ENCODE measurements at regions not wholly inside any gene's neighbourhood (a gene's known extent, or its start where the extent isn't known, plus 50 kb on each side); places are given as distances from the start of the nearest gene placed in this dataset.

DNA sequence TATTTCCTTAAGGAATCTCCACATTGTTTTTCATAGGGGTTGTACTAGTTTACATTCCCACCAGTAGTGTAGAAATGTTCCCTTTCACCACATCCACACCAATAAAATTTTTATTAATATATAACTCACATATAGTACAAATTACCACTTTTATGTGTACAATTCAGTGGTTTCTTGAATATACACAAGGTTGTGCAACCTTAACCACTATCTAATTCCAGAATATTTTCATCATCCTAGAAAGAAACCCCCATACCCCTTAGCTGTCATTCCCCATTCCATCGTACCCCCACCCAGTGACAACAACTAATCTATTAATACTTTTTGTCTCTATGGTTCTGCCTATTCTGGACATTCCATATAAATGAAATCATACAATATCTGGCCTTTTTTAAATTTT lies 108.3 kb upstream of the USP9X start:
- H3K9me3 ChIP-seq (ENCODE audit: control insufficient read depth, low read depth, low read length) = no peaks in the 10 kb centered on the region
- H3K27me3 ChIP-seq (ENCODE audit: control insufficient read depth, extremely low read depth, insufficient read depth, low read length) = no peaks in the 10 kb centered on the region
- H3K4me3 ChIP-seq (ENCODE audit: control insufficient read depth in 2 of 3, extremely low read depth in 1 of 3, insufficient read depth in 2 of 3, low read depth in 1 of 3, low read length in 3 of 3) = no peak overlapping the region
- no peaks in the 10 kb centered on the region for H4K20me1 ChIP-seq (ENCODE audit: control insufficient read depth, extremely low read depth, insufficient read depth, low read length)
- no peak for FAIRE-seq
- H3K36me3 ChIP-seq (ENCODE audit: control insufficient read depth in 2 of 2, extremely low read depth in 1 of 2, insufficient read depth in 2 of 2, low read length in 2 of 2) = no peaks in the 10 kb centered on the region
- H3K9ac ChIP-seq (ENCODE audit: control insufficient read depth, extremely low read depth, insufficient read depth, low read length) = no peak overlapping the region
- H3K4me2 ChIP-seq (ENCODE audit: control insufficient read depth, extremely low read depth, insufficient read depth, low read depth, low read length) = no peak overlapping the region
- peaks cover 8% of the 10 kb centered on the region for H3K4me1 ChIP-seq (ENCODE audit: control insufficient read depth, extremely low read depth, insufficient read depth, low read length)
- H3K27ac ChIP-seq (ENCODE audit: control insufficient read depth, insufficient read depth, low read length) = no peak overlapping the region
- H3K9me1 ChIP-seq (ENCODE audit: control insufficient read depth, extremely low read depth, insufficient read depth, low read length) = no peaks in the 10 kb centered on the region
- no peak overlapping the region for H2AFZ ChIP-seq (ENCODE audit: control insufficient read depth, low read length)
- TF ChIP-seq EZH2 (IDR thresholded peaks at IDR 0.05; ENCODE audit: low read length) = no peak
- TF ChIP-seq, protein P1, sequence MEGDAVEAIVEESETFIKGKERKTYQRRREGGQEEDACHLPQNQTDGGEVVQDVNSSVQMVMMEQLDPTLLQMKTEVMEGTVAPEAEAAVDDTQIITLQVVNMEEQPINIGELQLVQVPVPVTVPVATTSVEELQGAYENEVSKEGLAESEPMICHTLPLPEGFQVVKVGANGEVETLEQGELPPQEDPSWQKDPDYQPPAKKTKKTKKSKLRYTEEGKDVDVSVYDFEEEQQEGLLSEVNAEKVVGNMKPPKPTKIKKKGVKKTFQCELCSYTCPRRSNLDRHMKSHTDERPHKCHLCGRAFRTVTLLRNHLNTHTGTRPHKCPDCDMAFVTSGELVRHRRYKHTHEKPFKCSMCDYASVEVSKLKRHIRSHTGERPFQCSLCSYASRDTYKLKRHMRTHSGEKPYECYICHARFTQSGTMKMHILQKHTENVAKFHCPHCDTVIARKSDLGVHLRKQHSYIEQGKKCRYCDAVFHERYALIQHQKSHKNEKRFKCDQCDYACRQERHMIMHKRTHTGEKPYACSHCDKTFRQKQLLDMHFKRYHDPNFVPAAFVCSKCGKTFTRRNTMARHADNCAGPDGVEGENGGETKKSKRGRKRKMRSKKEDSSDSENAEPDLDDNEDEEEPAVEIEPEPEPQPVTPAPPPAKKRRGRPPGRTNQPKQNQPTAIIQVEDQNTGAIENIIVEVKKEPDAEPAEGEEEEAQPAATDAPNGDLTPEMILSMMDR (optimal IDR thresholded peaks at IDR 0.05 in 1 of 3, IDR thresholded peaks at IDR 0.05 in 1 of 3, conservative IDR thresholded peaks at IDR 0.05 in 1 of 3; ENCODE audit: extremely low read depth in 1 of 3, insufficient read depth in 2 of 3, low read length in 3 of 3) = no peak
- dilution Hi-C loops (cut with MboI; ENCODE audit: extremely low pct_ligation_motif_present, low sequenced_read_pairs) = no loop called here
- no peaks in the 10 kb centered on the region for H3K79me2 ChIP-seq (ENCODE audit: control insufficient read depth, insufficient read depth, low read length)
- DNase-seq (ENCODE audit: low read depth, low spot score) = no peak

DNA sequence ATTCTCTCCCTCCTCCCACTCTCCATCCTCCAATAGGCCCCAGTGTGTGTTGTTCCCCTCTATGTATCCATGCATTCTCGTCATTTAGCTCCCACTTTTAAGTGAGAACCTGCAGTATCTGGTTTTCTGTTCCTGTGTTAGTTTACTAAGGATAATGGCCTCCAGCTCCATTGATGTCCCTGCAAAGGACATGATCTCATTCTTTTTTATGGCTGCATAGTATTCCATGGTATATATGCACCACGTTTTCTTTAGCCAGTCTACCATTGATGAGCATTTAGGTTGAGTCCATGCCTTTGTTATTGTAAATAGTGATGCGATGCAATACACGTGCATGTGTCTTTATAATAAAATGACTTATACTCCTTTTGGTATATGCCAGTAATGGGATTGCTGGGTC lies 100.3 kb upstream of the USP9X start:
- no peak overlapping the region for H3K4me3 ChIP-seq (ENCODE audit: control insufficient read depth in 2 of 3, extremely low read depth in 1 of 3, insufficient read depth in 2 of 3, low read depth in 1 of 3, low read length in 3 of 3)
- H3K36me3 ChIP-seq (ENCODE audit: control insufficient read depth in 2 of 2, extremely low read depth in 1 of 2, insufficient read depth in 2 of 2, low read length in 2 of 2) = no peaks in the 10 kb centered on the region
- H3K79me2 ChIP-seq (ENCODE audit: control insufficient read depth, insufficient read depth, low read length) = no peaks in the 10 kb centered on the region
- no peak overlapping the region for H2AFZ ChIP-seq (ENCODE audit: control insufficient read depth, low read length)
- H4K20me1 ChIP-seq (ENCODE audit: control insufficient read depth, extremely low read depth, insufficient read depth, low read length) = no peaks in the 10 kb centered on the region
- no peaks in the 10 kb centered on the region for H3K9me3 ChIP-seq (ENCODE audit: control insufficient read depth, low read depth, low read length)
- no peak overlapping the region for H3K4me2 ChIP-seq (ENCODE audit: control insufficient read depth, extremely low read depth, insufficient read depth, low read depth, low read length)
- DNase-seq (ENCODE audit: low read depth, low spot score) = no peak
- no peaks in the 10 kb centered on the region for H3K27me3 ChIP-seq (ENCODE audit: control insufficient read depth, extremely low read depth, insufficient read depth, low read length)
- no peak overlapping the region for H3K9ac ChIP-seq (ENCODE audit: control insufficient read depth, extremely low read depth, insufficient read depth, low read length)
- no peak for FAIRE-seq
- dilution Hi-C loops (cut with MboI; ENCODE audit: extremely low pct_ligation_motif_present, low sequenced_read_pairs) = no loop called here
- H3K9me1 ChIP-seq (ENCODE audit: control insufficient read depth, extremely low read depth, insufficient read depth, low read length) = no peaks in the 10 kb centered on the region
- no peak for TF ChIP-seq EZH2 (IDR thresholded peaks at IDR 0.05; ENCODE audit: low read length)
- TF ChIP-seq, protein P1 (optimal IDR thresholded peaks at IDR 0.05 in 1 of 3, IDR thresholded peaks at IDR 0.05 in 1 of 3, conservative IDR thresholded peaks at IDR 0.05 in 1 of 3; ENCODE audit: extremely low read depth in 1 of 3, insufficient read depth in 2 of 3, low read length in 3 of 3) = no peak
- no peak overlapping the region for H3K27ac ChIP-seq (ENCODE audit: control insufficient read depth, insufficient read depth, low read length)
- H3K4me1 ChIP-seq (ENCODE audit: control insufficient read depth, extremely low read depth, insufficient read depth, low read length) = no peaks in the 10 kb centered on the region

Data from keratinocyte (primary cell).